SKM-1 (cell line): ENCODE measurements at regions not wholly inside any gene's neighbourhood (a gene's known extent, or its start where the extent isn't known, plus 50 kb on each side); places are given as distances from the start of the nearest gene placed in this dataset.
A peak's percentile ranks its signal among the peaks of the same experiment; 100 is the strongest.

Experiments
- DNase-seq: peaks from one replicate; lab custom pipeline; 2025; ENCODE audit not compliant: unreplicated experiment; lab: John Stamatoyannopoulos, UW

DNA sequence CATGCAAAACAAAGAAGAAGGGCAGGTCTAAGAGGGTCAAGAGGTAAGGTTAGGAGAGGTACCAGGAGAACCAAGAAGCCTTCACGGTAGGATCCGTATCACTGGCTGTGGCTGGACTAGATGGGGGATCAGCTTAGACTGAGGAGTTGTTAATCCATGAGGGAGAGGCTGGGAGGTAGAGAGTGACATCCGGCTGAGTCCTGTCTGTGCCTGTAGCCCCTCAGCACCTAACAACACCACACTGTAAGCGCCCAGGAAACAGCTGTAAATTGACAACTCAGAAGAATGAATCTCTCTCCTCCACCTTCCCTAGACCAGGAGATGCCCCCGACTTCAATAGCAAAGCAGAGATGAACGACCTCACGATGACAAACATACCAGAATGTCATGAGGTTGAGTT is 199.4 kb upstream of the RPL38 start:
- no peak for DNase-seq

DNA sequence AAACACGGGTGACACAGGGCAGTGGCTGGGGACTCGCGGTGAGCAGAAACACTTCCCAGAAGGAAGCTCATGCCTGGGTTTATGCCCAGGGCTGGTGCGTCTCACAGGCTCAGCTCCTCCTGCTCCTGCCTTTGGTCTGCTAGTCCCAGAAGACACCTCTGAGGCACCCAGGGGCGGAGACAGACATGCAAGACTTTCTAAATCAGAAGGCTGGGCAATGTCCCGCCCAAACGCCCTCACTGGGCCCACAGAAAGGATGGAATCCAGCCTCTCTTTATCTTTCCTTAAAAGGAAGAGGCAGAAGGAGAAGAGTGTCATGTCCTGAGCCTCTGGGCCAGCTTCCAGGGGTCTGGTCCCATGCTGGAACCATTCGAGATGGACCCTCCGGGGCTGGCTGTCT is 197.7 kb upstream of the RPL38 start:
- no peak for DNase-seq

- no peak for DNase-seq
Observed at GRCh38 chr17:74006371-74006770, 197.1 kb upstream of the RPL38 start.

GRCh38 chr17:74008196-74008595 is 195.3 kb upstream of the RPL38 start:
- DNase-seq: peak; percentile 14

GRCh38 chr17:74009056-74009625 is 194.3 kb upstream of the RPL38 start:
- DNase-seq: no peak

GRCh38 chr17:74010903-74011302 is 192.6 kb upstream of the RPL38 start:
- DNase-seq: no peak

DNA sequence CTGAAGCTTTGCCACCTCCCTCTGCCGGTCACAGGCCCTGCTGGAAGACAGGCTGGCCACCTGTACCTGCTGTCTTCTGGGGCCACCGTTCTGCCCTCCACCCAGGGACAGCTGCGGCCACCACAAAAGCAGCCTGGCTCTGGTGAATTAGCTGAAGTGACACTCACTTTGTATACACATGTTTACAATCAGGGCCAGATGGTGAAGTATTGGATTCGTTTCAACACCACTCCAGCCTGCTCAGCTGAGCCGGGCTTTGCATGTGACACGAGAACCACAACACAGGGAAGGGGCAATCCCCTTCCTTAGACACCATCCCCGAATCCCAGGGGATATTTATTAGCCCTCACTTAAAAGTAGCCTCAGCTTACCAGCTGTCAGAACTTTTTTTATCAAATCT is 191.5 kb upstream of the RPL38 start:
- no peak for DNase-seq

DNA sequence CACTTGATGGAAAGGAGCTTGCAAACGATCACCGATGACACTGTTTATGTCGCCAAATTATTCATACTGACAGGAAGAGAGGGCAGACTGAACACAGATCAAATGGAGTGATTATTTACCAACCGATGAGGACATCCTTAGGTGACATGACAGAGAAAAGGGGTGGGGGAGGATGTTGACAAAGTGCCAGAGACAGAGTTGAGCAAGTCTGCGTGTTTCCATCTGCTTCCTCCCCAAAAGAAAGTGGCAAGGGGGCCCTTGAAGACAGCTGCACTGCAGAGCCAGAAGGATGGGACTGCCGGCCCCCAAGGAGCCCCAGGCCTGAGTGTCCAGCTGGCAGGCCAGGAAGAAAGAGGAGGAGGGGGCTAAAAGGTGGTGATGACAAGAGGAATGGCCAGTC is 191.0 kb upstream of the RPL38 start:
- DNase-seq: peak; percentile 79

DNA sequence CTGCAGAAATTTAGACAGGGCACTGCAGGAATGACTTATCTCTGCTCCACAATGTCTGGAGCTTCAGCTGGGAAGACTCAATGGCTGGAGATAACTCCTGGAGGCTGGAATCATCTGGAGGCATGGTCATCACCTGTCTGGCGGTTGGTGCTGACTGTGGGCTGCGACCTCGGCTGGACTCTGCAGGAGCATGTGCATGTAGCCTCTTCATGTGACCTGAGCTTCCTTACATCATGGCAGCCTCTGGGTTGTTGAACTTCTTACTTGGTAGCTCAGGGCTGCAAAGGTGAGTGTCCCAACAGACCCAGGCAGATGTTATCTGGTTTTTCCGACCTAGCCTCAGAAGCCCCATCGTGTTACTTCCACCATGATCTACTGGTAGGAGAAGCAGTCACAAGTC is 188.2 kb upstream of the RPL38 start:
- no peak for DNase-seq

DNA sequence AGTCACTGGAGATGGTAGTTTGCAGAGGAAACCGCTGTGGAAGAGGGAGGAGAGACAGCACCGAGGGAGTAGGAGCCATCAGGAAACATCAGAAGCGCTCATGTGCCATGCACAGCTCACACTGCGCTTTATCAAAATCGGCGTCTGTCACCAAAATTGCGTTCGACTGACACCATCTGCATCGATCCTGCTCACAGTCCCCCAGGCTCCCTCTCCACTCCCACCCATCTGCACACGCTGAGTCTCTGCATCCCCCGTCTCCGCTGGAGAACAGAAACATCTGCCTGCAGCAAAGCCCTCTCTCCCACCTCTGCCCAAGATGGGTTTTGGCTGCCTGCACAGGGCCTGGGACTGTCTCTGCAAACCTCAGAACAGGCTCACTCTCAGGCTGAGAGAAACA is 187.5 kb upstream of the RPL38 start:
- DNase-seq: no peak

- no peak for DNase-seq
Observed at GRCh38 chr17:74016461-74016860, 187.0 kb upstream of the RPL38 start.

DNA sequence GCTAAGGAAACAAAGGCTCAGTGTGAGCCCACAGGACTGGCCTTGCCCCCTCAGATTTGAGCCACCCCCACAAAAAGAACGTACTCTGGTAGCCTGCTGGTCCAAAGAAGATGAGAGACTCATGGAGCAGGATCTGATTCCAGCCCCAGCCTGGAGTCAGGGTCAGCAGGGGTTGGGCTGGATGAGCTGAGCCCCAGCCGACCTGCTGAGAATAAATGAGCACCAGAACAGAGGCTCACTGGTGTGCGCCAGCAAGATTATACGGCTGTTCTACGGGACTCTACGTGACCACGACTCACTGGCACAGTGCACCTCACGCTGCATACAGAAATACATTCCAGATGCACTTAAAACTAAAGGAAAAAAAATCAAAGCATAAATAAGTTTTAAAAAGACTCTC is 186.0 kb upstream of the RPL38 start:
- no peak for DNase-seq

DNA sequence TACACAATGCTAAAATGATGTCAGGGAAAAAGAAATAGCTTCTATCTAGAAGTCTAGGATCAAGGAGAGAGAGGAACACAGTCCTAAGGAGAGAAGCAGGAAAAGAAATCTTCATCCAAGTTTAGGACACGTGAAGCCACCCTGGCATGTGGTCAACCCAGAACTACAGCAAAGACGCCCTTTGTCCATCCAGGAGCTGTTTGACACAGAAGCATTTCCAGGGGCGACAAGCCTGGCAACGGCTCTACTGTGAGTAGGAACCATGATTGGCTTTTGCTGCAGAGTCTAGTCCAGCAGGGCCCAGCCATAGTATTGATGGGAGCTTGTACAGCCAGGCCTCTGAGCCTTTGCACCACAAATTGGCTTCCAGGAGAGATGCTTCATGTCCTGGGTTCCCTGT is 185.4 kb upstream of the RPL38 start:
- DNase-seq: no peak

GRCh38 chr17:74019271-74019670 is 184.2 kb upstream of the RPL38 start:
- no peak for DNase-seq

DNA sequence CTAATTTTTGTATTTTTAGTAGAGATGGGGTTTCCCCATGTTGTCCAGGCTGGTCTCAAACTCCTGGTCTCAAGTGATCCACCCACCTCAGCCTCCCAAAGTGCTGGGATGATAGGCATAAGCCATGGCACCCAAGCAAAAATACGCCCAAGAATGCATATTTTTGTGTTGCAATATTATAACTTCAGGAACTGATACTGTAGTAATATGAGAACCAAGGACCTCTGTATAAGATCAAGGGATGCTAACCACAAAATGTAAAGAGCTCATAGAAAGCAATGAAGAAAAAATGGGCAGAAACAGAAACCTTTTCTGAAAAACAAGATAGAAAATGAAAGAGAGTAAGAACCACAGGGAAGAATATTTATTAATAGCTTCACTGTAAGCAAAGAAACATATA is 183.6 kb upstream of the RPL38 start:
- DNase-seq: no peak

GRCh38 chr17:74020522-74020921 is 183.0 kb upstream of the RPL38 start:
- no peak for DNase-seq

- DNase-seq: no peak
Observed at GRCh38 chr17:74024871-74025531, 178.5 kb upstream of the RPL38 start.

DNA sequence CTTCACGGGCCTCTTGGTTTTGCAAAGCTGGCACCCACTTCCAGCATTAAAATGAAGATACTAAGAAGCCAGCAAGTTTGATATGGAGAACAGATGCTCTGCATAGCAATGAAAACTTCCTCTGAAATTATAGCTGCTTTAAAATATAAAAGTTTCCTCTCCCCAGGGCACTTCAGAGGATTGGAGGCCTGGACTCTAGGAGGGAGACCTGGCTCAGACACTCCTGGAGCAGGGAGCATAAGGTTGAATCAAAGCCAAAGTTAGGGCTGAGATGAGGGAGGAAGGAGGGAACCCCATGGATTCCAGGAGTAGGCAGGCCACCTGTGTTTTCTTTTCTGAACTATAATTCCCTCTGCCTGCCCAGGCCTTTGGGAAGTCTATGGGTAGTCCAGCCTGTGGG is 176.0 kb upstream of the RPL38 start:
- DNase-seq: no peak

DNA sequence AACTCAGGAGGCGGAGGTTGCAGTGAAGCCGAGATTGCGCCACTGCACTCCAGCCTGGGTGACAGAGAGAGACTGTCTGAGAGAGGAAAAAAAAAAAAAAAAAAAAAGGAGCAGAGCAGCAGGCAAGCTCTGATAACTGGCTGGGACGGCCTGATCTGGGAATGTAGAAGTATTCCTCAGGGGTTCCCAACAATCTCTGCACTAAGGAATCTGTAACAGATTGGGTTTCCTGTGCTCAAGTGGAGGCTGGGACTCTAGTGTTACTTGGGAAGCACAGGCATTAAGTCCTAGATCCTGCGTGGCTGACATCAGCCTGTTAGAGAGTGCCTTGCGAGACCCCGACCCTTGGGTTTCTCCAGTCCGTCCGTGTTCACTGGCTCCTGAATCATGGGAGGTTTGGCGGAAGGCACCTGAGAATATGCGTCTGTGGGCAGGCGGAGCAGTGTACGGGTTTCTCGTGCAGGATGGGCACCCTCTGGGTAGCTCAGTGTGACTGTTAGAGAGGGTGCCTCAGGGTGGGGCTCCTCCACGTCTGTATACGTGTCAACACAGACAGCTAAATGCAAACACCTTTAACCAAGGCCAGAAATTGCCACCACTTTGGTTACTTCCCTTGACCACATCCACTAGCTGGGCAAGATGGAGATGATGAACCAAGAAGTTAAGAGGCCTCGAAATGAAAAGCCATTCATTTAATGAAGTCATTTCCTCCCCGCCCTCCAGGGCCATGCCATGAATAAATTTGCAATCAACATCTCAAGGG is 174.9 kb upstream of the RPL38 start:
- no peak for DNase-seq

- DNase-seq: no peak
Observed at GRCh38 chr17:74031316-74032090, 172.0 kb upstream of the RPL38 start.

GRCh38 chr17:74032222-74032621 is 171.3 kb upstream of the RPL38 start:
- DNase-seq: no peak

GRCh38 chr17:74037320-74037719 is 166.2 kb upstream of the RPL38 start:
- no peak for DNase-seq
